ENCODE measurements at regions not wholly inside any gene's neighbourhood (a gene's known extent, or its start where the extent isn't known, plus 50 kb on each side); places are given as distances from the start of the nearest gene placed in this dataset.

GRCh38 chr5:115460472-115460871 is 84.1 kb downstream of the FEM1C start:
- TF ChIP-seq CTCF (conservative IDR thresholded peaks at IDR 0.05 in 1 of 2, IDR thresholded peaks at IDR 0.05 in 1 of 2; ENCODE audit: extremely low read depth in 1 of 2, insufficient read depth in 1 of 2, low read depth in 1 of 2, low read length in 2 of 2) (no peak), EZH2 (IDR thresholded peaks at IDR 0.05; ENCODE audit: borderline replicate concordance, low read length) (no peak)

Measured in mammary epithelial cell (primary cell).